ENCODE measurements at regions not wholly inside any gene's neighbourhood (a gene's known extent, or its start where the extent isn't known, plus 50 kb on each side); places are given as distances from the start of the nearest gene placed in this dataset.

DNA sequence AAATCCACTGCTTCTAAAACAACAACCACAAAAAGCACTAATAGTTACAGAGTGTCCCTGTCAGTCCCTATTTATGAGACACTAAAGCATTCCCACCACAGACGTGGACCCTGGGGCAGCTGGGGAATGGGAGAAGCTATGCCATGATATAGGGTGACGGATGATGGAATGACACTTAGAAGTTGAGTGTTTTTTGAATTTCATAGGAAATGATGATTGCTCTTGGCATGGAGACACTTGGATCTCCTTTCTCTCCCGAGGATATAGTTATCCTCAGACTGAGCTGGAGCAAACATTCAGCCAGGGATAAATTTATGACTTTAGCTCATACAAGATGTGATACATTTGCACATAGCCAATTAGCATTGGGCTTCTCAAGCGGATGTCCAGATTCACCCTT lies 151.2 kb downstream of the EDN3 start:
- no peak for DNase-seq (ENCODE audit: low spot score)
- in situ Hi-C loops (cut with MboI; ENCODE audit: low sequenced_read_pairs, unreplicated experiment), result no loop called here
- TF ChIP-seq, protein P1, sequence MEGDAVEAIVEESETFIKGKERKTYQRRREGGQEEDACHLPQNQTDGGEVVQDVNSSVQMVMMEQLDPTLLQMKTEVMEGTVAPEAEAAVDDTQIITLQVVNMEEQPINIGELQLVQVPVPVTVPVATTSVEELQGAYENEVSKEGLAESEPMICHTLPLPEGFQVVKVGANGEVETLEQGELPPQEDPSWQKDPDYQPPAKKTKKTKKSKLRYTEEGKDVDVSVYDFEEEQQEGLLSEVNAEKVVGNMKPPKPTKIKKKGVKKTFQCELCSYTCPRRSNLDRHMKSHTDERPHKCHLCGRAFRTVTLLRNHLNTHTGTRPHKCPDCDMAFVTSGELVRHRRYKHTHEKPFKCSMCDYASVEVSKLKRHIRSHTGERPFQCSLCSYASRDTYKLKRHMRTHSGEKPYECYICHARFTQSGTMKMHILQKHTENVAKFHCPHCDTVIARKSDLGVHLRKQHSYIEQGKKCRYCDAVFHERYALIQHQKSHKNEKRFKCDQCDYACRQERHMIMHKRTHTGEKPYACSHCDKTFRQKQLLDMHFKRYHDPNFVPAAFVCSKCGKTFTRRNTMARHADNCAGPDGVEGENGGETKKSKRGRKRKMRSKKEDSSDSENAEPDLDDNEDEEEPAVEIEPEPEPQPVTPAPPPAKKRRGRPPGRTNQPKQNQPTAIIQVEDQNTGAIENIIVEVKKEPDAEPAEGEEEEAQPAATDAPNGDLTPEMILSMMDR (IDR thresholded peaks at IDR 0.05; ENCODE audit: borderline replicate concordance, control extremely low read depth, extremely low read depth, insufficient read depth, missing control alignments), result no peak

DNA sequence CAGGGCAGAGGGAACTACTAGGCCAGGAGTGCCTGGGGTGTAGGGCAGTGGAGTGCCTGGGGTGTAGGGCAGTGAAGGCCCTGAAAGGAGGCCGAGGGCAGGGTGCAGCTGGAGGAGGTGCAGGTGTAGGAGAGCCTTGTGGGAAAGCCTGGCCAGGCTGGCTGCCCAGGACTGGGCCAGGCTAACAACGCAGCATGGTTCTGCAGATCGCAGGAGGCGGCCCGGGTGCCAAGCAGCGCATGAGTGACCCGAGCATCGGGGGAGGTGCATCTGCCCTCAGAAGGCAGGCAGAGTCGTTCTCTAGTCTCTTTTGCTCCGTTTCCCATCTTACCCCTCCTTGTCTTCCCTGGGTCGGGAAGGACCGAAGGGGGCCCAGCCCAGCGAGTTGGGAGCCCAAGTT lies 151.5 kb upstream of the PHACTR3 start:
- no peak for DNase-seq (ENCODE audit: low spot score)
- in situ Hi-C loops (cut with MboI; ENCODE audit: low sequenced_read_pairs, unreplicated experiment), result no loop called here
- TF ChIP-seq, protein P1 (IDR thresholded peaks at IDR 0.05; ENCODE audit: borderline replicate concordance, control extremely low read depth, extremely low read depth, insufficient read depth, missing control alignments), result no peak

DNA sequence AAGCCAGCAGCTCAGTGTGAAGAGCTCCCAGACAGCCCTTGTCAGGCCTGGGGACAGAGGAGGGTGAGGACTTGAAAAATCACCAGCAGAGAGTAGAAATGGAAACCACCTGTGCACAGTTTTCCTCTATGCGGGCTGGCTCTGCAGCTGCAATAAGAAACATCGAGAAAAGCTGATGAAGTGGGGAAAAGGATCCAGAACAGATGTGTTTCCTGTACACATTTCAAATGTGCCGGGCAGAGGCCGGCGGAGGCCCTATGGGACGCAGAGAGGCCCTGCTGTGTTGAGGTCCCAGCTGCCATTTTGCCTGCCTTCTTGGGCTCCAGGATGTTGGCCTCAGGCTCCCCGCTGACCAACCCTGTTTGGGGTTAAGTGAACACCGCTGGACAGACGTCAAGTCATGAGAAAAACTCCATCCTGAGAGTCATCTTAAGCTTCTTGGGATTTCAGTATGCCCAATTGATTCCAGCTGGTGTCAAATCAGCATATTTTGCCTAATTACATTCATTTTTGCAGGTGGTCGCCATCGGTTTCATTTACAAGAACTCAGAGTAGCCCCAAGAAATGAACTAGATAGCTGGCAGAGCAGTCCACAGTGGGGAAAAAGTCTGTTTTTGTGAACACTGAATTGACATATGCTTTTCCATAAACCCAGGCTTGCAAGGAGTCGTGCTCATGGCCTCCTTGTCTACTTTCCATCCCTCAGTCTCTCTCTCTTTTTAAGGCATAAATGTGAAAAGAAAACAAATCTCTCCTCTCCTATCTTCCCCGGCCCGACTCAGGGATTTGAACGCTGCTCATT lies 150.4 kb upstream of the PHACTR3 start:
- in situ Hi-C loops (cut with MboI; ENCODE audit: low sequenced_read_pairs, unreplicated experiment), result no loop called here
- TF ChIP-seq, protein P1 (IDR thresholded peaks at IDR 0.05; ENCODE audit: borderline replicate concordance, control extremely low read depth, extremely low read depth, insufficient read depth, missing control alignments), result no peak

DNA sequence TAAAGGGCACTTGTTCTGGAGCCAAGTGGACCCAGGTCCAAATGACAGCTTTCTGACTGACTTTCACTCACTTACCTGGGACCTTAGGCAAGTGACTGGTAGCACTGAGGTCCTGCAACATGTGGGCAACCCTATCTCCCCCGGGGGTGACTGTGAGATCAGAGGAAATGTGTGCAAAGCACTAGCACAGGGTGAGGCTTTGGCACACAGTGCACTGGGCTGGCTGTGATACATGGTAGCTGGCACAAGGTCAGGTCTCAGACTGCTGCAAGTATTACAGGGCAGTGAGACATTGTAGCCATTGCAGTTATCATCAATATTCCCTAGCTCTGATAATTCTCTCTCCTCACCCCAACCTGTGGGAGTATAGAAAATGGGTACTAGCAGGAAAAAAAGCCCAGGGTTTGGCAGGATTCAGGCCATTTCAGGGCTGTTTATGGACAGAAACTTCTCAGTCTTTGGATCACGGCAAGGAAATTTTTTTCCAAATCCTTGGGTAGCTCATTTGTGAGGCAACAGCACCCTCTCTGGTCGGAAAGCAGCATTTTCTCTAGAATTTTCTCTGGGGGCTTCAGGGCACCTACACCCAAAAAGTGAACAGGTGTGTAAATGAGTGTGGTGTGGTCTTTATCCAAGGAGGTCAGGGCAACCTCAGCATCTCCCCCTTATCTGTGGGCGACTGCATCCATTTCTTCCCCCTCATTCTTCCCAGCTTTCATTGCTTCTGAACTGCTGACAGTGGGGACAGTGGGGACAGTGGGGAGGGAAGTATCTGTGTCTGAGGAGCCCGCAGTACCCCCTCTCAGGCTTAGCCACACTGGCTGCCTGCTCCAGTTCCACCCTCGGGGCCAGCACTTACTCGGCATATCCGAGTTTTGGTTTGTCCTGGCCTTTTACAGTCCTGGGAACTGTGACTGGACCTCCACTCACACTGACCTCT lies 148.7 kb upstream of the PHACTR3 start:
- DNase-seq (ENCODE audit: low spot score), result peak; percentile 45
- in situ Hi-C loops (cut with MboI; ENCODE audit: low sequenced_read_pairs, unreplicated experiment), result no loop called here
- TF ChIP-seq, protein P1 (IDR thresholded peaks at IDR 0.05; ENCODE audit: borderline replicate concordance, control extremely low read depth, extremely low read depth, insufficient read depth, missing control alignments), result peak; percentile 31

More for the DNA sequence above, 150.4 kb upstream of the PHACTR3 start:
- DNase-seq (ENCODE audit: low spot score), result no peak

DNA sequence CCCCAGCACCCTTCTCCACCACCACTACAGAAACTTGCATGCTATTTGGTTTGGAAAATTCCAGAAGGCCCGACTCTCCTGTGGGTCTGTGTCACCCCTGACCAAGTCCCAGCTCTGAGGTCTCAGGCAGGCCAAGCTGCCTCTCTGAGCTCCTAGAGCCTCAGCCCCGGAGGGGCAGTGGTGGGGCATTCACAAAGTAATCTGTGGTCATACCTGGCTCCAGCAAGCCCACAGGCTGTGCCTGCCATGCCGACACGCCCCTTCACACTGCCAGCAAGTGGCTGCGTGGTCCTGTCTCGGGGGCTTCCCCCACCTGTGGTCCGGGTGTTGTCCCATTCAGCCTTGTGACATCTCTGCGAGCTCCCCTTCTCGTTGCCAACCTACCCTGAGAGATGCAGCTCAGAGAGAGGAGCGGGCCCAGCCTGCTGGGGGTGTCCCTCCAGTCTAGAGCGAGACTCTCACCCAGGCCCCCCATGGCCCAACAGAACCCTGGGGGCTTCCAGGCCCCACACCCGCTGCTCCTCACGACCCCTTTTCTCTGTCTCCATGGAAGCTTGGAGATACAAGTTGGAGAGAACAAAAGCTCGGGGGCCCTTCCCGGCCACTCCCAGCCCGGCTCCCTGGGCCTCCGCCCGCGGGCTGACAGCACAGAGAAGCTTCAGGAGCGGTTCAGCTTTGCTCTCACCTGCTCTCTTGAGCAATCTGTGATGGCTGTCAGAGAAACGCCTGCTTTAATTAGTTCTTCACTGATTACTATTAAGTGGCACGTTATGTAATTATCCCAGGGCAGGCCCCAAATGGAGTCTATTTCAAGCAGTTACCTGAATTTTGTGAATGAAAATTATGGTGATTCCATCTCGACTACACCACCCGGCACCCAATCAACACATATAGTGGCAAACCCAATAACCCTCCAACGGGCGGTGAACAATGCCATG lies 147.7 kb upstream of the PHACTR3 start:
- TF ChIP-seq, protein P1 (IDR thresholded peaks at IDR 0.05; ENCODE audit: borderline replicate concordance, control extremely low read depth, extremely low read depth, insufficient read depth, missing control alignments), result no peak
- no peak for DNase-seq (ENCODE audit: low spot score)
- in situ Hi-C loops (cut with MboI; ENCODE audit: low sequenced_read_pairs, unreplicated experiment), result no loop called here

DNA sequence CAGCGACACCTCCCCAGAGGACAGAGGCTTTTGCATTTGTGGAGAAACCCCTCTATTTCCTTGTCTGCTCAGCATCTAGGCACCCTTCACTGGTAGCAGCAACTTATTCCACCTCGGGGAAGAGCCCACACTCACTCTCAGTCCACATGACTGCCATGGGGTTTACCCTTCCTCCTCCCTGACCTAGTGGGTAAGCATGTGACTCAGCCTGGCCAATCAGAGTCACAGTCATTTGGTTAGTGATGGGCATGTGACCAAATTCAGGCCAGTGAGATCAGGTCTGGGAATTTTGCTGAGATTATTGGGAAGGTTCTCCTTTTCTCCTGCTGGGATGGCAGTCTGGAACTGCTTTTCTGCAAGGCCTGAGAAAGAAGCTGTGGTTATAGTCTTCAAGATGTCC lies 145.7 kb upstream of the PHACTR3 start:
- no peak for DNase-seq (ENCODE audit: low spot score)
- TF ChIP-seq, protein P1 (IDR thresholded peaks at IDR 0.05; ENCODE audit: borderline replicate concordance, control extremely low read depth, extremely low read depth, insufficient read depth, missing control alignments), result no peak
- in situ Hi-C loops (cut with MboI; ENCODE audit: low sequenced_read_pairs, unreplicated experiment), result no loop called here
